ENCODE measurements at regions not wholly inside any gene's neighbourhood (a gene's known extent, or its start where the extent isn't known, plus 50 kb on each side); places are given as distances from the start of the nearest gene placed in this dataset.

DNA sequence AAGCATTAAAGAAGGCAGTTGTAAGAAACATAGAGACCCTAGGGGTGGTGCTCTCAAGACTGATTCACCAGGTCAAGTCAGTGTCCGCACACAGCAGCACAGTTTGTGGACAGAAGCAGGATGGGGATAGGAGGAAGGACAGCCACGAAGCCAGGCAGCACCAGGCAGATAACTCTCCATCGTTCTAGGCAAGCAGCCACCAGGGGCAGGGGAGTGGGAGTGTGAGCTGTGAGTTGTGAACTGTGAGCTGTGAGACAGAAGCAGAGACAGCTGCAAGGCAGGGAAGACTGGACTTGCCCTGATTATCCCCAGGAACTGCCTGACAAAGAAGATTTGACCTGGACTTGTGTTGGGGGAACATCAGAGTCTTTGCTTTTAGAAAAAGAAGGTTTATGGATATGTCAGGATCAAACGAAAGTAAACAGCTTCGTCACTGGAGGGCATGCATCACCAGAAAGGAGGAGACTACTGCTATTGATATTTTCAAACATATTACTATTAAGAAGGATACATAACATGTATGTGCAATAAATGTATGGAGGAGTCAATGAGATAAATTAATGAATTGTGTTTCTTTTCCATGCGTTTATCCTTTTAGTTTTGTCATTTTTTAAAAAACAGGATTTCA is 286.1 kb downstream of the IRS2 start:
- DNase-seq = no peak

DNA sequence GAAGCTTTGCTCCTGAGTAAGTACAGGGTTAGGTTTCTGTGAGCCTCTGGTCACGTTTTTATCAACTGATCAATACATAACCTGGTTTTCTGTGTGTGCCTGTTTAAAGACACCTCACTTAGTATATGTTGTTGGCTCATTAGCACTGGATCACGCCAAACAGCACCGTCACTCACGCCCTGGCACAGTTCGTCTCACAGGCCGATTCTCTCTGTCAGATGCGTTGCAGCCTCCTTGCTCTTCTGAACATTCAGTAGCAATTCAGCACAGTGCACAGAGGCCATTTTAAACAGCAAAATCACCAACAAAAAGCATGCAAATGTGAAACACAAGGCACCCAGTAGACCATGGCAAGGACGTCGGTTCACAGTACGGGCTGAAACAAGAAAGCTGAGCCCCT is 288.5 kb downstream of the IRS2 start:
- DNase-seq = no peak

DNA sequence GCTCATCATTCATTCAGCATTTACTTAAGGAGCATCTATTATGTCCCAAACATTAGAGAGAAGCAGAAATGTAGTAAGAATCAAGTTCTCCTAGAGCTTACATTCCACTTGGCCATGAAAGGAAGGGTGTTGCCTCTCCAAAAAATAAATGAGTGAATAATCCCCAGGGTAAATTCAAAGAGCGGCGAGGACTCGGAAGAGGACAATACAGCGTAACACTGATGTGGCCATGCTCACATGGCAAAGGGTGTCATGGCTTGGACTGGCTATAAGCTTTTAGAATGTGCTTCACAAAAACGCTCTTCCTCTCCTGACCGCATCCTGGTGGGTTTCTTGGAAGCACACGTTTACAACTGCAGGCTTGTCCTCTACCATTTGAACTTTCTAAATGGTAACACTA is 290.2 kb downstream of the IRS2 start:
- DNase-seq = no peak

DNA sequence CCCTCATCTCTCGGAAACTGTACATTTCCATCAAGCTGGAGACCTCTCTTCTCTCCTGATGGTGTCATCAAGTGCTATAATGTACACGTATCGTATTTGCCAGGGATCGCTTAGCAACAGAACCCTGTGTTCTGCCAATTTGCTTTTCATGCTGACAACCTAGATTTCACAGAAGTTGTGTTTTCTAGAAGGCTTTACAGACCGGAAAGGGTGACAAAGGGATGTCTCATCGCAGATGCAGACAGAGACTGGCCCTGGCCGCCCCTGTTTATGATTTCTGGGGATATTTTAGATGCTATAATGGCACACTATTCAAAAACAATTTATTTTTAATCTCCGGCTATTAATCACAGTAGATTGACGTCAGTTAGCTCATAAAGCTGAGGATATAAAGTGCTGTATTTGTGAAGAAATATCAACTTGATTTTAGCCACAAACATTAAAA is 291.4 kb downstream of the IRS2 start:
- no peak for DNase-seq

DNA sequence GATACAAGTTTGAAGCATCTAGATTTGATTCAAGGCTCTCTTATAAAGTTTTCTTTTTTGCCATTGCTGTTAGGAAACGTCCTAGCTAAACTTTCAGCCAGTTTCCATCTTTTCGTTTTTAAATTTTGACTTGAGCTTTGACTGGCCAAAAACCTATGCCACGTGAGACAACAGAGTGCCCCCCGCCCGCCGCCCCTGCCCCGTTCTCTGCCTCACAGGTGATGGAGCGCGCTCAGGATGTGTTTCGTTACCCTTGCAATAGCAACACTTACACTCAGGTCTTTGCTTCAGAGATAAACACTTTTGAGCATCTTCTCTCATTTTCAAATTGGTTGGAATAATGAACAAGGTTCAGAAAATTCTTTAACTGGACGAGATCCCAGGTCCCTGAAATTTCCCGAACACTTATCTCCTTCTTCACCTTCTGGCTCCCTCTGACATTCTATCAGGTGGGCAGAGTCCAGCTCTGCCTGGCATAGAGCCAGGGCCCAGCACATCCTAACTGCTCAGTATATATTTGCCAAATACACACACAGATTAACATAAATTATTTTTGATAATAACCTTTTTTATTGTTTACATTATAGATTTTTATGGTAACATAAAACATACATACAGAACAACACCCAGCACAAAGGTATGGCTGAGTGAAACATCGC is 301.1 kb downstream of the IRS2 start:
- DNase-seq = no peak

DNA sequence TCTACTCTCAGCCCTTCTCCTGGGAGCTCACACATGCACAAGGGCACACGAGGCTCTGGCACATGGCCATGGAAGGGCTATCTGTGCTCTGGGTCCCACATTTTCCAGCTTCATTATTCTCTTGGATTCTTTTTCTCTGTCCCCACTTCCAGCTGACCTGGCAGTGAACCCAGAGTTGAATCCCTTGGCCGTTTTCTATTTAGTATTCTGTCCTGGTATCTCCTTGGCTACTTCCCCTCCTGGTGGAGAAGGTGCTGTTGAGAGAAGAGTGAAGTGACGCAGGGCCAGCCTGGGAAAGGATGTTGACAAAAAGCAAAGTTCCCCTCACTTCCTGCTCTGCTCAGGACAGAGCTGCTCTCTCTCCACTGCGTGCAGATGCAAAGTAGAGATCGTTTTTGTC is 303.1 kb downstream of the IRS2 start:
- no peak for DNase-seq

DNA sequence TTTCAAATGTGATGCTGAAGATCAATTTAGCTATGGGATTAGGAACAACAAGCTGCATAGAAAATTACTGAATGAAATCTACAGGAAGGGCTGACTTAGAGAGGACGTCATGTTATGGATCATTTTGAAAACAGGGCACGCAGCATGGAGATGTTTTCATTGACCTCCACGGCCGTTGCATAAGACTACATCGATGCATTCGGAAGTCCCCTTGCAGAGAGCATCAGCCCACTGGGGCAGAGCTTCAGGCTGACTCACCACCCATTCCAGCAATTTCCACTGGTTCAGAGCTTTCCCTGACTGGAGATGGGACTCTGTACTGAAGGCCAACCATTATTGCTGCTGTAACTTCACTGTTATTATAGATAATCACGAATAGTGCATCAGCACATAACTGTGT is 305.3 kb downstream of the IRS2 start:
- no peak for DNase-seq

DNA sequence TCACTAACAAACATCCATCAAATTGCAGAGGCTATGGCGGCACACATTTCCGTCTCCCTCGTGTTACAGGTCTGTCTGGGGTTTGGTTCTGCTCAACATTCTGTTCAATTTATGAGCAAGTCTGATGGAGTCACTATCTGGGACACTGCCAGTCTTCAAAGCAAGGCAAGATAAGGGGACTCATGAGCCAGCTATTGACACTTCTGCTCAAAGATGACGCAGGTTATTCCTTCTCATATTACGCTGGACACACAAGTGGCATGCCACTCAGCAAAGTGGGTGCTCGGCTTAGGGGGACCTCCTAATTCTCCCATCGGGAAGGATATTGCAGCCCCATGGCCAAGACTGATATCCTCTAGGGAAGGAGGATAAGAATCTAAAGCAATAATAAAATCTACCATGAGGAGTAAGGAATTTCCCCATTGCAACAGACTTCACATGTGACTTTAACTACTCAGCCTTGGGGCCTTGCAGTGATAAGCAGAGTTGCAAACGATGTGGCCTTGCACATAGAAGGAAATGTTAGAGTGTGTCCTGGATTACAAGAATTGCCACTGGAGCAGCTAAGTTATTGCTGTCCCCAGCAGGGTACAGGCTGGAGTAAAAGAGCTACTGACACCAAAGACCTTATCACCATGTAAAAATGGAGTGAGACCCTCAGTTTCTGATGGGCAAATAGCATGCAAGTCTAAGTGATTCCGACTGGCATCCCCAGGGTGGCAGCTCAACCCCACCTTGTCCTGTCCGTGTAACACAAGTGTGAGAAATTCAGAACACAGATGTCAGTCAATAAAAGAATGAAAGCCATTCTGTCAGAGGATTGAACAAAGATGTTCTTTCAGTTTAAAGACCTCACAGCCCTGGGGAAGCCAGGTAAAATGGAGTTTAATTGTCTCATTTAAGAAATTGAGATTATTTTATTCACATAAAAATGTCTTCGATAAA is 306.1 kb downstream of the IRS2 start:
- DNase-seq = no peak

DNA sequence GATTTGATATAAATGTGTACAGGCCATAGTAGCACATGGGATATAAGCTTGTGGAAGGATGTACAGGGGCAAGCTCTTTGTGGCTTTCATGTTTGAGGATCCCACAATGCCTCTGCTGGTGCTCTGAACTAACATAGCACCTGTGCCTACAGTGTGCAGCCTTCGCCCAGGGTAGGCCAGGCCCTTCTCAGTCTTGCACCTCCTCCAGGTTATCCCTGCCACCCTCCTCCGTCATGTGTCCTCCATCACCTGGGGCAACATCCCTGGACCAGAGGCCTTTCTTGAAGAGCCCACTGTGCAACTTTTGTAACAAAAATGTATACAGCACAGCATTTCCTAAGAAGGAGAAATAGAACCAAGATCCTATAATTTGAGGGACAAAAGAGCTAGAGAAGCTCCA is 306.8 kb downstream of the IRS2 start:
- no peak for DNase-seq

DNA sequence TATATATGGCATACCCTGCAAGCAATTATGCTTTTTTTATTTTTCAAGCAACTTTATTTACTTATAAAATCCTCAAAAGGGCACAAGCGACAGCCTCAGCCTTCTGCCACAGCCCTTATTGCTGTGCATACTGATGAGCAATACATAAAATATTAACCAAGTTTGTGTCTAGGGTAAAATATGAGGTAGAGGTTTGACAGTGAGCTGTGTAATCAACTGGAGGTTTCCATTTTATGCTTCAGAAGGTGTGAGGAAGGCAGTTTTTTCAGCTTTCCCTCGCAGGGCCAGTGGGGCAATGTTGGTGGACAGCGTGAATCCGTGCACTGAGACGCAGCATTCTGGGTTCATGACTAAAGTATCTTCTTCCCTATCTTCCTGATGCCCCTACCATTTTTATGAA is 310.4 kb downstream of the IRS2 start:
- DNase-seq = no peak

DNA sequence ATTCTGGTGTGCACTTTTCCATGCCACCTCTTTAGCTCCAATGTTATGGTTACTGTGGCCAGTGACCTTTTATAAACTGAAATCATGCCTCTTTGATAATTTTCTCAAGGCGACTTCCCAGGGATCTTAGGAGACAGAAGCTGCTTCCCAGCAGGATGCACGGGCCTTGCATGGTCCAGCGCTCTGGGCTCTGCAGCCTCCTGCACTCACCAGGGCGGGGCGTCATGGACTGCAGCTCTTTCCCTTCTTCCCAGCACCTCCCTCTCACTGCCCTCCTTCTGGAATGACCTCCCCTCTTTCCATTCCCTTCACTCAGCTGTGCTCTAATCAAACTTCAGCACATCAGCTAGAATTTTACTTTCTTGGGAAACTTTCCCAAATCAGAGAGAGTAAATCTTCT is 318.3 kb downstream of the IRS2 start:
- no peak for DNase-seq

DNA sequence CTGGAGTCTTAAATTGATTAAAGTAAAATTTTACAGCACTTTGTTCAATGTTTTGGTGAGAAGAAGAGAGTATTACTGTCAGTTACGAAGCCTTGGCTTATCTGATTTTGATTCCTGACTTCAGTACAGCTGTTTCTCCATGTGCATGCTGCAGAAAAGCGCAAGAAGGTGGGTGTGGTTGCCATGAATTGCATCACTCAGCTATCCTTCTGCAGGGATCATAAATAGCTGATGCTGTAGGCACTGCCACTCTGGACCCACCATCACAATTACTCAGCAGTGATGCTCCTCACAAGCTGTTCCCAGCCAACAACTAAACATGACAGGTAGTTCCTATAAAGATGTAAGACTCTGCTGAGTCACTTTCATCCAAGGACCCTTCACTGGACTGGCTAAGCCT is 321.2 kb downstream of the IRS2 start:
- no peak for DNase-seq

DNA sequence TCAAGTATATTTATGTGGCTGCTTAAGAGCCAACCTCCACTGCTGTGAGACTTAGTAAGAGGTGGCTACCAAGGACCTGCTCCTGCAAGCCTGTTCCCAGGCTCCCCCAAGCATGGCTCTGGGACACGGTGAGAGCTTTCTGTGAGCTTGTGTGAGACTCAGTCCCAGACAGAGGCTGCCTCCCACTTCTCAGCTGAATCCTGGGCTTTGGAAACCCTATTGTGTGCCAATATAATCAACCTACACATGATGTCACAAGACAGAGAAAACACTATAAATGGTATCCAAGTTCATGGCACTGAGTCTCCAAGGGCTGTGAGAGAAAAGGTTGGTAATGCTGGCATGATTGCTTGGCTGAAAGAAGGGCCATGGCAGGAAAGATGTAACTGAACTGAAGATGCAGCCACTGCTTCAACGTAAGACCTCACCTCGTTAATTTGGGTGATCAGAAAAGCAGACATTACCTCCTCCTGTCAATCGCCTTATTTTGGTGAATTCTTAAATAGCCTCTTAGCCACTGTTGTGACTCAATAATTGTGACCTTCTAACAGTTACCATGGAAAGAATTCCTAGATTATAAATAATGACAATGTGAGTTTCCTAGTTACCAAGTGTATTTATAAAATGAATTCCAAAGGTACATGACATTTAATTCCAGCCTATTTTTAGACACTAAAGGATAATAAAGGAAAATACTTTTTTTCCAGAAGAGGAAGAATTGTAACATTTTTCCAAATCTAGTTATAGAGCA is 332.0 kb downstream of the IRS2 start:
- no peak for DNase-seq

DNA sequence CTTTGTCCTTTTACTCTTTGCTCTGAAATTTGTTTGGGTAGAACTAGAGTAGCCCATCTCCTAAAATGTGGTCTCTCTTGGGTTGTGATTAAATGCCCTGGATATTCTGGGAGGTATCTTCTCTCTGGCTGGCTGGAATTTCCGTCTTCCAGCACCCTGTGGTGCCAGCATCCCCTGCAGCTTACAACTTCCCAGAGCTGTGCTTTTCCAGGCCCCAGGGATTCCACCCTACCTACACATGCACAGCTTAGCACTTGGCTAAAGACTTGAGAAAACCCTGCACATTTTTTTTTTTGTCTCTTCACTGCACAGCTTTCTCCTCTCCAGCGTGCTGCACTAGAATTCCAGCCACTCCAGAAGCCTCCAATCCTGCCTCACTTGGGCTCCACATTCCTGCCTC is 334.7 kb downstream of the IRS2 start:
- DNase-seq = no peak

DNA sequence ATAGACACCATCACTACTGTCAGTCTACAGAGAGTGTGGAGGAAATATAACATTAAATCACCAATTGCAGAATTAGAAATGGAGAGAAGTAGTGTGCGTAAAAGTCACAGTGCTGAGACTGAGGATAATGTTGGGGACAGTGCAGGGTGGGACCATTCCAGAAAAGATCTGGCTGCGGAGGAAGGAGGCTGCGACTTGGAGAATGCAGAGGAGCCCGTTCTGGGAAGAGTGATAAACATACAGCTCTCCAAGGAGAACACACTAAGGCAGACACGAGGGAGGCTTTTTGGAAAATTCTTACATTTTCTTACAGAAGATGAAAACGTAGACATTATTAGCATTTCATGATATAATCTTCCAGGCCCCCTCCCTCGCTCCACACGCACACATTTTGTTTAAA is 337.8 kb downstream of the IRS2 start:
- DNase-seq = no peak

DNA sequence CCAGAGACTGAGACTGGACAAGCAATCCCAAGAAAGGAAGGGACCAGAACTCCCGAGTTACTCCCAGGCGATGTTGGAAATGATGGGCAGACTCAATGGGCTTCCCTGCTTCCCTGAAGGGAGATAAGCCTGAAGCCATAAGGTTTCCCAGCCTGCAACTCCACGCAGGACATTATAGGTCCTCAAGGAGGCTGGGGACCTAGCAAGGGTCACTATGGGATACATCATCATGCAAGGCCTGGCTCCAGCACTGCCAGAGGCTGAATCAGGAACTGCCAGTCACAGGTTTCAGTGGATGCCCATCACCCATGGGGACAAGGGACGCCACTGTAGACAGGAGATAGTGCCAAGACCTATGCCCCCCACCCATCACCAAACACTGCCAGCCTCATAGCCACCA is 338.7 kb downstream of the IRS2 start:
- no peak for DNase-seq

DNA sequence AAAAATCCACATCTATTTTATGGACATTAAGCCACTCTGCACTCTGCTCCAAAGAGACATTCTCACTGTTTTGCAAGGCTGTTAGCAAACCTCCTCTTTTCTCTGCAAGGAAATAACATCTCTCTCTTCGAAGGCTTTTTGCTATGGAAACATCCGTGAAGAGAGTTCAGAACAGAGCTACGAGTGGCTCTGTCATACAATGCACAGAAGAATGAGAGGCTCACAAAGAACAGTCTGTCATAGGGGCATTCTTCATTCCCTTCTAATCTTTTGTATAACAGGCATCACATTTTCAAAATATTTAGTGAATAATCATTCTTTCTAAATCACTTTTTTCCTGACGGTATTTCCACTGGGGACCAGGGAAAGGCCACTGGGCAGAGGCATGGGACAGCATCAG is 346.1 kb downstream of the IRS2 start:
- DNase-seq = no peak

DNA sequence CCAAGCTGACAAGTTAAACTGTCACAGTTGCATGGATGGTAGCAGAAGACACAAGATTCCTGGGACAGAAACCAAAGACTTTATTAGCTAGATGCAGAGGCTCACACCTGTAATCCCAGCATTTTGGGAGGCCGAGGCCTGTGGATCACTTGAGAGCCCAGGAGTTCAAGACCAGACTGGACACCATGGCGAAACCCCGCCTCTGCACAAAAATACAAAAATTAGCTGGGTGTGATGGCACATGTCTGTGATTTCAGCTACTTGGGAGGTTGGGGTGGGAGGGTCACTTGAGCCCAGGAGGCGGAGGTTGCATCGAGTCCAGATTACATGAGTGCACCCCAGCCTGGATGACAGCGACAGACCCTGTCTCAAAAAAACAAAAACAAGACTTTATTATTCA is 346.6 kb downstream of the IRS2 start:
- DNase-seq = no peak

DNA sequence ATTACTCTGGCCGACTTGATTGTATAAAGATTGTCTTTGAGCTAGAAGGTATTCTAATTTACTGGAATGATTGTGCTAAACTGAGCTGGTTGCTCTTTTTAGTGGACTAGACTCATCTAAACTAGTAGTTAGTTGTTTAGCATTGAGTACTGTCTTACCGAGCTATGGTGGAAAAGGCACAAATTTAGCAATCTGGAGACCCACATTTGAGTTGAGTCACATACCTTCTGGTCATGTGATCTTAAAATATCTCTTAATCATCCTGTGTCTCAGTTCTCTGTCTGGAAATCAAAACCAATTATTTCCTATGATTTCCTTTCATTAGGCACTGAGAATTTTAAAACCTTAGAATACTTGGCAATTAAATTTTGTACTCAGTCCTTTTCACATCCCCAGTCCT is 349.5 kb downstream of the IRS2 start:
- DNase-seq = no peak

DNA sequence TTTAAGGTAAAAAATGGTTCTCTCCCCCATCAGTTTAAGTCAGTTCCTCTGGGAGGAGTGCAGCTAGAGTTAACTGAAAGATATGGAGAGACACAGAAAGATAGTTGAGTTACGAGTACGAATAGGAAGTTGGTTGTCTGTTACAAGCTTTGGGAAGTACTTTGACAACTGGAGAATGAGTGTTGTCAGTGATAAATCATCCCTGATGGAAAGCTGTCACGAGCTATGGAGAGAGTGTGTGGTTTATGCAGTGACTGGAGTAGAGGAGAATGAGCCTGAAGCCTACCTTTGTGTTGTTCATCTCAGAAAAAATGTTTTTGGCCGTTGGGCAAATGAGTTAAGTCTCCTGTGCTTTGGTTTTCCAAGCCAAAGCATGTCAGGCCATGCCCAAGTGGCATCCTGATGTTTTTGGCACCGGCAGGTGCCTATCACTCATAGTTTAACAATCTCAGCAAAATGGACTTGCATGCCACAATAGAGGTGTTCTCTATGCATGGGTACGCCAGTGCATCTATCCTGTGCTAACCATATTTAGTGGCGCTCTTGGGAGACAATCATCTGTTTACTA is 350.2 kb downstream of the IRS2 start:
- no peak for DNase-seq

DNA sequence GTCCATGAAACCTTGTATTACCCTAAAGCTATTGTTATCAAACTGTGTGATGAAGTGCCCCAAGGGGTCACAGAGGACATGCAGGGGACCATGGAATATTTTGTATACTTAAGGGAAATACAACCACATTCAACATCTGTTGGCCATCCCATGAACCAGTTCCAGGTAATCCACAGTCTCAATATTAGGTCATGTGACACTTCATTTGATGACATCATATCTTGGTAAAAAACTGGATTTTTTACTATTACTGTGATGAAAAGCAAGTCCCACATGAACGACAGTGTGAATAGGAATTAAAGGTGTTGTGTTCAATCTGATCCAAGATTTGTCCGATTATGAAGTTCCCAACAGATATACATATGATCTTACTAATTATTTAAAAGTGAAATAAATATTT is 355.2 kb downstream of the IRS2 start:
- no peak for DNase-seq

DNA sequence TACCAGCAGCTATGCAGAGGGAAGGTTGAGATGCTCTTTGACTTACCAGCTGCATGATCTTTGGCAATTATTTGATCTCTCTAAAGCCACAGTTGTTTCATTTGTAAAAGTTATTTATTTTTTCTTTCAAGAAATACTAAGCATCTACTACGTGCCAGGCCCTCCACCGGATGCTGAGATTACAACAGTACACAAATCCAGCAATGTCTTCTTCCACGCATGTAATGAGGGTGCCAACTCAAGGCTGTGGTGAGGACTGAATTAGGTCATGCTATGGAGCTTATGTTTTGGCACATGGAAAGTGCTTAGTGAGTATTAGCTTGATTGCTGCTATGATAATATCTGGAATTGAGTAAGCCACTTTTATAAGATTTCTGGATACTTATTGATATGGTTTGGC is 358.2 kb downstream of the IRS2 start:
- DNase-seq = no peak

DNA sequence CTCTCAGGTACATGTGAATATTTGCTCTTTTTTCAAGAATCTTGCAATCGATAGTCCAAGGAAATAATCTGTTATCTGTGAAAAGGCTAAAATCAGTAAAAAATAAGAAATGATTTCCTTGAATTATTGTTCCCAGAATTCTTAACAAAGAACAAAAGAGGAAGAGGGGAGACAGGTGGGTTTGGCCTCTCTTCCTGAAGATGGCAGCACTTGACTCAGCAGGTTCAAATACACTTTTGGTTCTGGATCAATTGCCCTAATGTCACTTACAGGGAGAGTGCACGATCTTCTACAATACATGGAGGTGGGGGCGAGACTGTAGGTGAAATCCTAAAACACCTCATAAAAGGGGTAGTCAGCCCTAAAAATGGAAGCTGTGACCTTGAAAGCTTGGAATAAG is 358.7 kb downstream of the IRS2 start:
- DNase-seq = no peak
